Hepatocyte (in vitro differentiated cells): ENCODE measurements at regions not wholly inside any gene's neighbourhood (a gene's known extent, or its start where the extent isn't known, plus 50 kb on each side); places are given as distances from the start of the nearest gene placed in this dataset.

ENCODE experiments used
- DNase-seq: peaks from one replicate; pipeline ENCODE4 v3.0.0-alpha.2; 2016; ENCODE audit warnings: low spot score
- H2AFZ ChIP-seq: fragments of 200-600 bp; sonication (generic); 2 replicates; pipeline ENCODE4 v1.6.0; 2016; ENCODE audit warnings: antibody characterized with exemption, mild to moderate bottlenecking
- H3K27ac ChIP-seq: fragments of 200-600 bp; sonication (generic); 2 replicates; pipeline ENCODE4 v1.5.1; 2016; ENCODE audit warnings: mild to moderate bottlenecking
- H3K27me3 ChIP-seq: fragments of 200-600 bp; sonication (generic); 2 replicates; pipeline ENCODE4 v1.6.1; 2016
- H3K36me3 ChIP-seq: fragments of 200-600 bp; sonication (generic); replicated peaks from 2 replicates; pipeline ENCODE4 v1.5.1; 2016; ENCODE audit warnings: low read depth; ENCODE audit not compliant: insufficient read depth
- H3K4me1 ChIP-seq: fragments of 200-600 bp; sonication (generic); 2 replicates; pipeline ENCODE4 v1.5.1; 2016; ENCODE audit warnings: mild to moderate bottlenecking, moderate library complexity; ENCODE audit not compliant: insufficient read depth
- H3K4me2 ChIP-seq: fragments of 200-600 bp; sonication (generic); 2 replicates; pipeline ENCODE4 v1.6.0; 2016
- H3K4me3 ChIP-seq: fragments of 200-600 bp; sonication (generic); 2 replicates; pipeline ENCODE4 v1.5.1; 2016; ENCODE audit warnings: mild to moderate bottlenecking
- H3K79me2 ChIP-seq: fragments of 200-600 bp; sonication (generic); 2 replicates; pipeline ENCODE4 v1.6.0; 2017; ENCODE audit warnings: mild to moderate bottlenecking
- H3K9me2 ChIP-seq: fragments of 200-600 bp; sonication (generic); replicated peaks from 2 replicates; pipeline ENCODE4 v1.6.0; 2017; ENCODE audit warnings: mild to moderate bottlenecking; ENCODE audit not compliant: insufficient read depth
- H3K9me3 ChIP-seq: fragments of 200-600 bp; sonication (generic); 2 replicates; pipeline ENCODE4 v1.5.1; 2016; ENCODE audit warnings: low read depth, mild to moderate bottlenecking
- H4K20me1 ChIP-seq: fragments of 200-600 bp; sonication (generic); 2 replicates; pipeline ENCODE4 v1.6.0; 2016; ENCODE audit warnings: mild to moderate bottlenecking; ENCODE audit not compliant: insufficient read depth, poor library complexity, severe bottlenecking
- EZH2 ChIP-seq: fragments of 200-600 bp; sonication (generic); IDR thresholded peaks from 2 replicates; pipeline ENCODE4 v1.6.1; 2016; ENCODE audit warnings: antibody characterized with exemption, mild to moderate bottlenecking, borderline replicate concordance
- EZH2phosphoT487 ChIP-seq: fragments of 200-600 bp; sonication (generic); IDR thresholded peaks from one replicate; pipeline ENCODE4 v1.6.1; 2018; ENCODE audit warnings: antibody characterized with exemption, mild to moderate bottlenecking, low read depth, moderate library complexity; ENCODE audit not compliant: unreplicated experiment, severe bottlenecking
- WGBS: methylation state at CpG from one replicate; pipeline ENCODE4 v1.1.6; 2016; ENCODE audit warnings: low lambda C conversion rate; ENCODE audit errors: missing lambda C conversion rate; 5-methylcytosine and 5-hydroxymethylcytosine counted together
- TF ChIP-seq, protein P1 (sequence below): fragments of 200-600 bp; sonication (generic); IDR thresholded peaks from 2 replicates; pipeline ENCODE4 v1.5.1; 2016; ENCODE audit warnings: antibody characterized with exemption, mild to moderate bottlenecking; ENCODE audit not compliant: poor library complexity

DNA sequence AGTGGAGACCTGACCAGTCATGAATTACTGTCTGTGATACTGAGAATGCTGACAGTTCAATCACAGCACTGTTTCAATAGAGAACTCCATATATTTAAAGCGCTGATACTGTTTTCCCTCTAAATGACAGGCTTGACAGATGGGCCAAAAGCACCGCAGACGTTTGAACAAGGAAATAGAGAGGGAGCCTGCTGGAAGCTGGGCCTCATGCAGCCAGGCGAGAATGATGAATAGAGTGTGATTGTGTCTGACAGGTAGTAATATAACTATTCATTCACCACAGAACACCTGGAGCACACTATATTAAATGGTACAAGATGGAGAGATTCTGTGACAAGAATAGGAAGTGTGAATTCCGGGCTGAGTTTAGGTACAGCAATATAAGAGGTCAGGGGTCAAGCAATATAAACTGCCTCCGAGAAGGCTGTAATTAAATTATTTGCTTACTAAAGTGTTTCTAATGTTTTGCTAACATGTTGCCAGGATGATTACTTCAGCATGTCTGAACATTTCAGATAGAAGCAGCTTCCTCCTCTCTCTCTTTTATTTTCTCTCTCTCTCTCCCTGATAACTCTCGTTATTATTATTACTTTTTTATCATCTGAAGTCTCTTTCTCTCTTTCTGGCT, 297.7 kb downstream of the CSNK1G3 start:
- peak overlapping the region; percentile 77 for H3K27ac ChIP-seq
- DNase-seq, result peak; percentile 50
- H3K4me3 ChIP-seq, result no peak overlapping the region
- H3K36me3 ChIP-seq, result no peaks in the 10 kb centered on the region
- H3K79me2 ChIP-seq, result no peaks in the 10 kb centered on the region
- no peaks in the 10 kb centered on the region for H3K9me3 ChIP-seq
- no peaks in the 10 kb centered on the region for H4K20me1 ChIP-seq
- no peak overlapping the region for H2AFZ ChIP-seq
- H3K9me2 ChIP-seq, result no peaks in the 10 kb centered on the region
- no peak overlapping the region for H3K4me2 ChIP-seq
- H3K4me1 ChIP-seq, result peaks cover 40% of the 10 kb centered on the region
- TF ChIP-seq EZH2phosphoT487 (no peak), EZH2 (no peak)
- TF ChIP-seq, protein P1, sequence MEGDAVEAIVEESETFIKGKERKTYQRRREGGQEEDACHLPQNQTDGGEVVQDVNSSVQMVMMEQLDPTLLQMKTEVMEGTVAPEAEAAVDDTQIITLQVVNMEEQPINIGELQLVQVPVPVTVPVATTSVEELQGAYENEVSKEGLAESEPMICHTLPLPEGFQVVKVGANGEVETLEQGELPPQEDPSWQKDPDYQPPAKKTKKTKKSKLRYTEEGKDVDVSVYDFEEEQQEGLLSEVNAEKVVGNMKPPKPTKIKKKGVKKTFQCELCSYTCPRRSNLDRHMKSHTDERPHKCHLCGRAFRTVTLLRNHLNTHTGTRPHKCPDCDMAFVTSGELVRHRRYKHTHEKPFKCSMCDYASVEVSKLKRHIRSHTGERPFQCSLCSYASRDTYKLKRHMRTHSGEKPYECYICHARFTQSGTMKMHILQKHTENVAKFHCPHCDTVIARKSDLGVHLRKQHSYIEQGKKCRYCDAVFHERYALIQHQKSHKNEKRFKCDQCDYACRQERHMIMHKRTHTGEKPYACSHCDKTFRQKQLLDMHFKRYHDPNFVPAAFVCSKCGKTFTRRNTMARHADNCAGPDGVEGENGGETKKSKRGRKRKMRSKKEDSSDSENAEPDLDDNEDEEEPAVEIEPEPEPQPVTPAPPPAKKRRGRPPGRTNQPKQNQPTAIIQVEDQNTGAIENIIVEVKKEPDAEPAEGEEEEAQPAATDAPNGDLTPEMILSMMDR, result no peak
- no peaks in the 10 kb centered on the region for H3K27me3 ChIP-seq
- 32% methylated on average over 7 of the region's 7 CpGs for WGBS

DNA sequence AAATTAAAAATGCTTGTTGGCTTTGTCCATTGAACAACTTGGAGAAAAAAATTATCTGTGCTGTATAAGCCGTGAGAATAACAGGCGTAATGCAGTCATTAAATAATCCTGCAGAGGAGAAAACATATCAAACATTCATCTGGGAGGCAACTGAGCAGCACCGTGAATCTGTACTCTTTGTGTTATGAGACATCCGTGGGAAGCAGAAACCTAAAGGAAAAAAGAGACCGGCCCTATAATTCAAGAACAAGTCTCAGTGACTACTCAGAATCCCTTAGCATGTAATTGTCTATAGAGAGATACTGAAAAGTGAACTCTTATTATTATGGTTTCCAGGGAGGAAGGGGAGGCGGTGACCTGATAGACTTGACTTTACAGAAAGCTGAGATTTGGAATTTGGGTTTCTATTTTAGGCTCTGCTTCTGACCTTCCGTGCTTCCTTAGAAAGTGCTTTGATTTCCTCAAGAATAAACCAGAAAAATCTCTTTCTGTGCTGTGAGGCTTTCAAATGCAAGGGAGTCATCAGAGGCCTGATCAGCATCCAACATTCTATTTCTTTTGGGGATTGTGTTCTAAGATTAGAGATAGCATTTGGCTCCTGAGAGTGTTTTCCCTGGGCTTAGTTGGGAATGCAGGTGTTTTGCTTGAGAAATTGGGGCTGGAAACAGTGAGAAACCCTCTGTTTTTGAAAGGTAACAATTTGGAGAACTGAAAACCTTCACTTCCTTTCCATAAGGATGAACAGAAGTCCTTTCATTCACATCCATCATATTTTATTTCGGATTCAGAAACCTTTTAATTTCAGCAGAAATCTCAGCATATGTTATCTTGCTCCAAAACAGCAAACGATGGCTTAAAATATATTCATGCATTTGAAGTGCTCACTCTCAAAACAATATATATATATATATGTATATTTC, 296.7 kb downstream of the CSNK1G3 start:
- Histone ChIP-seq H3K4me2 (no peak overlapping the region), H3K9me3 (no peaks in the 10 kb centered on the region), H3K27ac (peak overlapping the region; percentile 77), H3K4me1 (peaks cover 31% of the 10 kb centered on the region), H3K27me3 (no peaks in the 10 kb centered on the region), H3K36me3 (no peaks in the 10 kb centered on the region), H3K9me2 (no peaks in the 10 kb centered on the region), H2AFZ (no peak overlapping the region), H4K20me1 (no peaks in the 10 kb centered on the region), H3K4me3 (no peak overlapping the region), H3K79me2 (no peaks in the 10 kb centered on the region)
- 81% methylated on average over 9 of the region's 9 CpGs for WGBS
- TF ChIP-seq EZH2, result no peak
- TF ChIP-seq, protein P1, result no peak
- no peak for TF ChIP-seq EZH2phosphoT487
- no peak for DNase-seq

DNA sequence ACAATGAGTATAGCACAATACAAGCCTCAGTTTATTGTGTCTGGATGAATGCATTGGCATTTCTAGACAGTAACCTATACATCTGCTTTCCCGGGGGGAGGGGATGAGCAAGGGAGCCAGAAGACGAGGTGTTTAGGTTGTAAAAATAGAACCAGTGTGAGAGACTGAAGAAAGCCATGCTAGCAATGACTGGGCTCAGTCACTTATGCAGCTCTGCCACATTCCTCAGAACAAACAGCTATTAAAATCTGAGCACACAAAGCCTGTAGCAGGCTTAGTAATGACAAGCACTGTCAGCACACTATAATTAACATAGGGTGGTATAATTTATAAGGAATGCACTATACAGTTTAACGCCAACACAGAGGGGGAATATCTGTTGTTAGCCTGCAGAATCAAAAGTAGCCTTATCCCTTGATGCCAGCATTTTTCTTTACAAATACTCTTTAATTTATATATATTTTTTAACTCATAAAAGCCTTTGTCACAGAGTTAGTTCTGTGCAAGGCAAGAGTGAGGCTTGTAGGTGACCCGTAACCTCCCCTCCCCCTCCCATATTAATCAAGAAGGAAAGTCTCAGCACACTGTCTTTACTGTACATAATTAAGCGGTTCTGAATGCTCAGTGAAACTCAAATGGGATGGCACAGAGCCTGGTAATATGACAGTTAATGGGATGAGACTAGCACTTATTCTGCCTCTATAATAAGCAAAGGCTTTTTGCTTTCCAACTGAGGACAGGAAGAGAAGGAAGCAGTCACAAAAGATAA, 295.4 kb downstream of the CSNK1G3 start:
- Histone ChIP-seq H3K9me2 (no peaks in the 10 kb centered on the region), H3K27ac (no peak overlapping the region), H2AFZ (no peak overlapping the region), H3K36me3 (no peaks in the 10 kb centered on the region), H3K27me3 (no peaks in the 10 kb centered on the region), H3K4me3 (no peak overlapping the region), H3K4me1 (peaks cover 31% of the 10 kb centered on the region), H3K79me2 (no peaks in the 10 kb centered on the region), H3K4me2 (peak overlapping the region; percentile 11), H4K20me1 (no peaks in the 10 kb centered on the region), H3K9me3 (no peaks in the 10 kb centered on the region)
- WGBS, result 37% methylated on average over 5 of the region's 5 CpGs
- TF ChIP-seq EZH2phosphoT487, result no peak
- no peak for TF ChIP-seq EZH2
- TF ChIP-seq, protein P1, result no peak
- DNase-seq, result peak; percentile 51
